WTC11 (cell line): ENCODE measurements at regions not wholly inside any gene's neighbourhood (a gene's known extent, or its start where the extent isn't known, plus 50 kb on each side); places are given as distances from the start of the nearest gene placed in this dataset.

Experiments
- ATF1 ChIP-seq: sonication (generic); formaldehyde crosslinking; IDR thresholded peaks from 2 replicates; pipeline ENCODE4 v1.8.1; 2023; ENCODE audit warnings: mild to moderate bottlenecking, moderate library complexity, missing genetic modification reagents
- CREM ChIP-seq: sonication (generic); formaldehyde crosslinking; IDR thresholded peaks from 2 replicates; pipeline ENCODE4 v1.8.1; 2022; ENCODE audit warnings: mild to moderate bottlenecking, missing genetic modification reagents, moderate library complexity
- ELF4 ChIP-seq: sonication (generic); formaldehyde crosslinking; IDR thresholded peaks from 2 replicates; pipeline ENCODE4 v1.8.1; 2022; ENCODE audit warnings: low read depth, mild to moderate bottlenecking, moderate library complexity, missing genetic modification reagents
- NFYB ChIP-seq: sonication (generic); formaldehyde crosslinking; conservative IDR thresholded peaks from 2 replicates; pipeline ENCODE4 v1.8.0; 2022; ENCODE audit warnings: low read depth, missing genetic modification reagents
- TF ChIP-seq, protein P1 (sequence below): fragments of 200-600 bp; IDR thresholded peaks from 2 replicates; pipeline ENCODE4 v1.8.0; 2022; ENCODE audit warnings: antibody characterized with exemption
- TF ChIP-seq, protein P2 (sequence below): sonication (generic); formaldehyde crosslinking; IDR thresholded peaks from 2 replicates; pipeline ENCODE4 v1.8.1; 2023; ENCODE audit warnings: mild to moderate bottlenecking, missing genetic modification reagents
- TF ChIP-seq, protein P3 (sequence below): sonication (generic); formaldehyde crosslinking; IDR thresholded peaks from 2 replicates; pipeline ENCODE4 v1.8.0; 2022; ENCODE audit warnings: mild to moderate bottlenecking, missing genetic modification reagents
- TF ChIP-seq, protein P4 (sequence below): sonication (generic); formaldehyde crosslinking; IDR thresholded peaks from 2 replicates; pipeline ENCODE4 v1.8.0; 2022; ENCODE audit warnings: mild to moderate bottlenecking, missing genetic modification reagents
- TF ChIP-seq, protein P5 (sequence below): sonication (generic); formaldehyde crosslinking; IDR thresholded peaks from 2 replicates; pipeline ENCODE4 v1.8.1; 2023; ENCODE audit warnings: mild to moderate bottlenecking, moderate library complexity, missing genetic modification reagents
- TF ChIP-seq, protein P6 (sequence below): sonication (generic); formaldehyde crosslinking; IDR thresholded peaks from 2 replicates; pipeline ENCODE4 v1.8.1; 2022; ENCODE audit warnings: low read depth, missing genetic modification reagents, borderline replicate concordance

DNA sequence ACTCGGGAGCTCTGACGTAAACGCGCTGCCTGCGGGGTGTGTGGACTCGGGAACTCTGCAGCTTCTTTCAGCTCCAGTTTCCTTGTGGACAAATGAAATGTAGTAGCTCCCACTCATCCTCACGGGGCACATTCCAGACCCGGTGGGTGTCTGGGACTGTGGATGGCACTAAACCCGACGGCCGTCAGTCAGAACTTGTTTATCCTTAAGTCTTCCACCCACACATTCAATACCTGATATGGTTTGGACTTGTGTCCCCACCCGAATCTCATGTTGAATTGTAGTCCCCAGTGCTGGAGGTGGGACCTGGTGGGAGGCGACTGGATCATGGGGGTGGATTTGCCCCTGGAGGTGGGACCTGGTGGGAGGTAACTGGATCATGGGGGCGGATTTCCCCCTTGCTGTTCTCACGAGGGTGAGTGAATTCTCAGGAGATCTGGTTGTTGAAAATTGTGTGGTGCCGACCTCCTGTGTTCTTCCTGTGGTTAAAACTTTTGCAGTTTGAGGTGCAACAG lies 81.2 kb upstream of the SNTG2 start:
- TF ChIP-seq ATF1 (CRISPR knock-in tag) (no peak), ELF4 (CRISPR knock-in tag) (no peak), CREM (CRISPR knock-in tag) (no peak), NFYB (no peak)
- TF ChIP-seq, protein P1, sequence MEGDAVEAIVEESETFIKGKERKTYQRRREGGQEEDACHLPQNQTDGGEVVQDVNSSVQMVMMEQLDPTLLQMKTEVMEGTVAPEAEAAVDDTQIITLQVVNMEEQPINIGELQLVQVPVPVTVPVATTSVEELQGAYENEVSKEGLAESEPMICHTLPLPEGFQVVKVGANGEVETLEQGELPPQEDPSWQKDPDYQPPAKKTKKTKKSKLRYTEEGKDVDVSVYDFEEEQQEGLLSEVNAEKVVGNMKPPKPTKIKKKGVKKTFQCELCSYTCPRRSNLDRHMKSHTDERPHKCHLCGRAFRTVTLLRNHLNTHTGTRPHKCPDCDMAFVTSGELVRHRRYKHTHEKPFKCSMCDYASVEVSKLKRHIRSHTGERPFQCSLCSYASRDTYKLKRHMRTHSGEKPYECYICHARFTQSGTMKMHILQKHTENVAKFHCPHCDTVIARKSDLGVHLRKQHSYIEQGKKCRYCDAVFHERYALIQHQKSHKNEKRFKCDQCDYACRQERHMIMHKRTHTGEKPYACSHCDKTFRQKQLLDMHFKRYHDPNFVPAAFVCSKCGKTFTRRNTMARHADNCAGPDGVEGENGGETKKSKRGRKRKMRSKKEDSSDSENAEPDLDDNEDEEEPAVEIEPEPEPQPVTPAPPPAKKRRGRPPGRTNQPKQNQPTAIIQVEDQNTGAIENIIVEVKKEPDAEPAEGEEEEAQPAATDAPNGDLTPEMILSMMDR: no peak
- TF ChIP-seq, protein P2, sequence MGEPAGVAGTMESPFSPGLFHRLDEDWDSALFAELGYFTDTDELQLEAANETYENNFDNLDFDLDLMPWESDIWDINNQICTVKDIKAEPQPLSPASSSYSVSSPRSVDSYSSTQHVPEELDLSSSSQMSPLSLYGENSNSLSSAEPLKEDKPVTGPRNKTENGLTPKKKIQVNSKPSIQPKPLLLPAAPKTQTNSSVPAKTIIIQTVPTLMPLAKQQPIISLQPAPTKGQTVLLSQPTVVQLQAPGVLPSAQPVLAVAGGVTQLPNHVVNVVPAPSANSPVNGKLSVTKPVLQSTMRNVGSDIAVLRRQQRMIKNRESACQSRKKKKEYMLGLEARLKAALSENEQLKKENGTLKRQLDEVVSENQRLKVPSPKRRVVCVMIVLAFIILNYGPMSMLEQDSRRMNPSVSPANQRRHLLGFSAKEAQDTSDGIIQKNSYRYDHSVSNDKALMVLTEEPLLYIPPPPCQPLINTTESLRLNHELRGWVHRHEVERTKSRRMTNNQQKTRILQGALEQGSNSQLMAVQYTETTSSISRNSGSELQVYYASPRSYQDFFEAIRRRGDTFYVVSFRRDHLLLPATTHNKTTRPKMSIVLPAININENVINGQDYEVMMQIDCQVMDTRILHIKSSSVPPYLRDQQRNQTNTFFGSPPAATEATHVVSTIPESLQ (CRISPR knock-in tag): no peak
- TF ChIP-seq, protein P3, sequence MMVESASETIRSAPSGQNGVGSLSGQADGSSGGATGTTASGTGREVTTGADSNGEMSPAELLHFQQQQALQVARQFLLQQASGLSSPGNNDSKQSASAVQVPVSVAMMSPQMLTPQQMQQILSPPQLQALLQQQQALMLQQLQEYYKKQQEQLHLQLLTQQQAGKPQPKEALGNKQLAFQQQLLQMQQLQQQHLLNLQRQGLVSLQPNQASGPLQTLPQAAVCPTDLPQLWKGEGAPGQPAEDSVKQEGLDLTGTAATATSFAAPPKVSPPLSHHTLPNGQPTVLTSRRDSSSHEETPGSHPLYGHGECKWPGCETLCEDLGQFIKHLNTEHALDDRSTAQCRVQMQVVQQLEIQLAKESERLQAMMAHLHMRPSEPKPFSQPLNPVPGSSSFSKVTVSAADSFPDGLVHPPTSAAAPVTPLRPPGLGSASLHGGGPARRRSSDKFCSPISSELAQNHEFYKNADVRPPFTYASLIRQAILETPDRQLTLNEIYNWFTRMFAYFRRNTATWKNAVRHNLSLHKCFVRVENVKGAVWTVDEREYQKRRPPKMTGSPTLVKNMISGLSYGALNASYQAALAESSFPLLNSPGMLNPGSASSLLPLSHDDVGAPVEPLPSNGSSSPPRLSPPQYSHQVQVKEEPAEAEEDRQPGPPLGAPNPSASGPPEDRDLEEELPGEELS: no peak
- TF ChIP-seq, protein P4, sequence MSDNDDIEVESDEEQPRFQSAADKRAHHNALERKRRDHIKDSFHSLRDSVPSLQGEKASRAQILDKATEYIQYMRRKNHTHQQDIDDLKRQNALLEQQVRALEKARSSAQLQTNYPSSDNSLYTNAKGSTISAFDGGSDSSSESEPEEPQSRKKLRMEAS (CRISPR knock-in tag): no peak
- TF ChIP-seq, protein P5, sequence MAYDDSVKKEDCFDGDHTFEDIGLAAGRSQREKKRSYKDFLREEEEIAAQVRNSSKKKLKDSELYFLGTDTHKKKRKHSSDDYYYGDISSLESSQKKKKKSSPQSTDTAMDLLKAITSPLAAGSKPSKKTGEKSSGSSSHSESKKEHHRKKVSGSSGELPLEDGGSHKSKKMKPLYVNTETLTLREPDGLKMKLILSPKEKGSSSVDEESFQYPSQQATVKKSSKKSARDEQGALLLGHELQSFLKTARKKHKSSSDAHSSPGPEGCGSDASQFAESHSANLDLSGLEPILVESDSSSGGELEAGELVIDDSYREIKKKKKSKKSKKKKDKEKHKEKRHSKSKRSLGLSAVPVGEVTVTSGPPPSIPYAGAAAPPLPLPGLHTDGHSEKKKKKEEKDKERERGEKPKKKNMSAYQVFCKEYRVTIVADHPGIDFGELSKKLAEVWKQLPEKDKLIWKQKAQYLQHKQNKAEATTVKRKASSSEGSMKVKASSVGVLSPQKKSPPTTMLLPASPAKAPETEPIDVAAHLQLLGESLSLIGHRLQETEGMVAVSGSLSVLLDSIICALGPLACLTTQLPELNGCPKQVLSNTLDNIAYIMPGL (CRISPR knock-in tag): no peak
- TF ChIP-seq, protein P6, sequence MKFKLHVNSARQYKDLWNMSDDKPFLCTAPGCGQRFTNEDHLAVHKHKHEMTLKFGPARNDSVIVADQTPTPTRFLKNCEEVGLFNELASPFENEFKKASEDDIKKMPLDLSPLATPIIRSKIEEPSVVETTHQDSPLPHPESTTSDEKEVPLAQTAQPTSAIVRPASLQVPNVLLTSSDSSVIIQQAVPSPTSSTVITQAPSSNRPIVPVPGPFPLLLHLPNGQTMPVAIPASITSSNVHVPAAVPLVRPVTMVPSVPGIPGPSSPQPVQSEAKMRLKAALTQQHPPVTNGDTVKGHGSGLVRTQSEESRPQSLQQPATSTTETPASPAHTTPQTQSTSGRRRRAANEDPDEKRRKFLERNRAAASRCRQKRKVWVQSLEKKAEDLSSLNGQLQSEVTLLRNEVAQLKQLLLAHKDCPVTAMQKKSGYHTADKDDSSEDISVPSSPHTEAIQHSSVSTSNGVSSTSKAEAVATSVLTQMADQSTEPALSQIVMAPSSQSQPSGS: no peak
